HG03139 (cell line): ENCODE measurements at regions not wholly inside any gene's neighbourhood (a gene's known extent, or its start where the extent isn't known, plus 50 kb on each side); places are given as distances from the start of the nearest gene placed in this dataset.

Source experiments
- ATAC-seq: cut with Tn5 transposase; IDR thresholded peaks from one replicate; pipeline ENCODE4 v1.9.1; 2021; ENCODE audit not compliant: unreplicated experiment

GRCh38 chr3:194003114-194004057 is 132.6 kb upstream of the HES1 start:
- peak; percentile 67 for ATAC-seq

DNA sequence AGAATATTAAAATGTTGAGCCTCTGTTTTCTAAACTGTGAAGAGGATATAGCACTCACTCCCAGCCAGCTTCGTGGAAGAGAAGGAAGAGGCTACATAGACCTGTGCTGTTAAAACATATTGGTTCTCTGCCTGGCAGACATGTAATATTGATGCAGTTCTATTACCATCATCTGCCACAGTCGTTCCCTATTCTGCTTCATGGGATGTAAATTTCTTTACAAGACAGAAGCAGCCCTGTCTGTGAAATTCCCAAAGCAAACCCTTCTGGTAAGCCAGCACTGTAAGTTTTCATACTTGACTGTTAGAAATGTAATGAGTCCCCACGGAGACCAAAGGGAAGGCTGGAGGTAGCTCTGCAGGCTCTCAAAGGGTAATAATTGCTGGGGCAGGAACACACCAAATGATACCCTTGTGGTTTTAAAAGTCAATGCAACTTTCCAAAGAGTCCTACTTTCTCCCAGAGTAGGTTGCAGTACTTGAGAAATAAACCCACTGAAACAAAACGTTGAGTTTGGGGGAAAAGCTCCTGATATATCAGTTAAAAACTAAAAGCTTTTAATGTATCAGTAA is 129.9 kb upstream of the HES1 start:
- no peak for ATAC-seq

DNA sequence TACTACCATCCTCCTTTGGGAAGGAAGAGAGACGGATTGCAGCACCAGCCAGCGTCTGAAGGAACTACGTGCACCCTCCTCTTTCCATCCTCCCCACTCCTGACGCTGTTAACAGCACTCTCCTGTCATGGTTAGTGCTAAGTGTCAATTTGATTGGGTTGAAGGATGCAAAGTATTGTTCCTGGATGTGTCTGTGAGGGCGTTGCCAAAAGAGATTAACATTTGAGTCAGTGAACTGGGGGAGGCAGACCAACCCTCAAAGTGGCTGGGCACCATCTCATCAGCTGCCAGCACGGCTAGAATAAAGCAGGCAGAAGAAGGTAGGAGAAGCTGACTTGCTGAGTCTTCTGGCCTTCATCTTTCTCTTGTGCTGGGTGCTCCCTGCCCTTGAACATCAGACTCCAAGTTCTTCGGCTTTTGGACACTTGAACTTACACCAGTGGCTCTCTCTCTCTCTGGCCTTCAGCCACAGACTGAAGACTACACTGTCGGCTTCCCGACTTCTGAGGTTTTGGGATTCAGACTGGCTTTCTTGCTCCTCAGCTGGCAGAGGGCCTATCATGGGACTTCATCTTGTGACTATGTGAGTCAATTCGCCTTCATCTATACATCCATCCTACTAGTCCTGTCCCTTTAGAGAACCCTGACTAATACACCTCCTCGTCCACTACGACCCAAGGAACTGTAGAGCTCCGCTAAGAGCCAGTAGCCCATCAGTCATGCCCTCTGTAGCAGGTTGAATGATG is 128.2 kb upstream of the HES1 start:
- ATAC-seq, result no peak

DNA sequence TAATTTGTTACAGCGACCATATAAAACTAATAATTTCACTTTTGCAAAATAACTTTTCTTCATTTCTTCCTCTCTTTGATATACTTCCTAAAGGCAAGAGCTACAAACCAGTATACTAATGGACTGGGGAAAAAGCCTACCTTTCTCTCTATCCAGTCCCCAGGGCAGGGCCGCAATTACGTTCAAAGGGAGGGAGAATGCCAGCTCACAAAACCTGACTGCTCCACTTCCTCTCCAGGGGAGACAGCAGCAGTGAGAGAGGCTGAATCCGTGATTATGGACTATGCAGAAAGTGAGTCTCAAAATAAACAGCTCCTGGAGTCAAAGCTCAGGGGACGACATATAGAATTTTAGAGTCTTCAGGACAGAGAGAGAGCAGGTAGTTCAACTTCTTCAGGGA is 126.9 kb upstream of the HES1 start:
- no peak for ATAC-seq

DNA sequence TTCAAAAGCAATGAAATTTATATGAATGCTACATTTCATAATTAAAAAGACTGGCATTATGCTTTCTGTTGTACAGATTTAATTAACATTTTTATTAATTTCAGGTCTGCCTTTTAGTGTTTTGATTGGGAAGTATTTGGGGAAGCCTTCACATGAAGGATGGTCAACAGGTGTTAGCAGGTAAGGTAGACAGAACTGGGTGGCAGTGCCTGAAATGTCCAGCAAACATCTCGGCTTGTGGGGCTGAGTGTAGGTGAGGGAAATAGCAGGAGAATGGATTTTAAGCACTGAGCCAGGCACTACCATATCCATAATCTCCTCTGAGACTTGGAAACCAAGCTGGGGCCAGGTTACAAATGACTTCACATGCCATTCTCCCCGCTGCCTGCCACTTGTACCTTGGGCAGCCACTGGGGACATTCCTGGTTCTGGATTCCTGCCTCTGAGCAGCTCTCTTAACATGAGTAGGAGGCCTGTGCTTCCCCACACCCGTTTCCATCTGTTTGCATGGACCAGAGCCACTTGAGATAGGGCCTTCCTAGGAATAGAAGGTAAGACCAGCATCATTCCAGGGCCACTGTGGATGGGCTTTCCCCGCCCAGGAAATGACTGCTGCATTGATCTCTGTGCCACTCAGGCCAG is 125.9 kb upstream of the HES1 start:
- ATAC-seq, result no peak

DNA sequence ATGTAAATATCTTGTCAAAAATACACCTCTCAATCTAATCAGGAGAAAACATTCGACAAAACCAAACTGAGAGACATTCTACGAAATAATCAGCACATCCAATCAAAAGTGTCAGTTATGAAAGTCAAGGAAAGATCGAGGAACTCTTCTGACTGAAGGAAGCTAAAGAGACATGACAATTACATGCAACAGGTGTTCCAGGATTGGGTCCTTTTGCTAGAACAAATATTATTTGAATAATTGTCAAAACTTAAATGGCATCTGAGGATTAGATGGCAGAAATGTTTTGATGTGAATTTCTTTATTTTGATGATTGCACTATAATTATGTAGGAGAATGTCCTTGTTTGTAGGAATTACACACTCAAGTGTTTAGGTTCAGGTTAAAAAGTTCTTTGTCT is 124.1 kb upstream of the HES1 start:
- ATAC-seq, result no peak

DNA sequence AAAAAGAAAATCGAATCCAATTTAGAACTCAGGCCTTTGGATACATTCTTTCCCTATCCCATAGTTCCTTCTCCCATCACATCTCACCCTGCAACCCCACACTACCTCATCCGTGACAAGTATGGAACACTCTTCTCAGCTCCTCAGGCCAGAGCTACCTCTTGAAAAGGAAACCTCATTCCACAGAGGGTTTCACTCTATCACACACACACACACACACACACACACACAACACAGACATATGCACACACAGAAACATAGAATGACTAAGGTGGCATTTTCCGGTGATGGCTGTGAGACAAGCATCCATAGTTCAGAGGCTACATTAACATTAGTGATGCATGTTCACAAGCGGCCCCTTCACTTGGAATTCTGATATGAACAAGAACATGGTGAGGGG is 122.0 kb upstream of the HES1 start:
- no peak for ATAC-seq

DNA sequence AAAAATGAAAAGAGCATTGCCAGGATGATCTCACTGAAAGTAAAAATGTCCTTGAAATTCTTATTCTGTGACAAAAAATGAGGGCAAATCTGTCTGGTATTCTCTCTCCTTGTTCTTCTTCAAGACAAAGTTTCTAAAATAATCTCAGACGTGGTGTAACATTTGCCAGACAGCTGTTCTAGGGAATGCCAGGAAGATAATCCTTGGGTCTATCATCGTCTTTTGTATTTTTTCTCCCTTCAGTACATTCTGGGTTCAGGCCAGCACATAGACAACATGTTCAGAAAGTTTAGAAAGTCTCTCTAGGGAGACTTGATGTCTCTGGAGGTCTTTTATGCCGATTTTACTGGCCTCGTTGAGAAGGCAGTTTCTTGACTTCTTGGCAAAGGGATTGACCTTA is 121.2 kb upstream of the HES1 start:
- no peak for ATAC-seq

DNA sequence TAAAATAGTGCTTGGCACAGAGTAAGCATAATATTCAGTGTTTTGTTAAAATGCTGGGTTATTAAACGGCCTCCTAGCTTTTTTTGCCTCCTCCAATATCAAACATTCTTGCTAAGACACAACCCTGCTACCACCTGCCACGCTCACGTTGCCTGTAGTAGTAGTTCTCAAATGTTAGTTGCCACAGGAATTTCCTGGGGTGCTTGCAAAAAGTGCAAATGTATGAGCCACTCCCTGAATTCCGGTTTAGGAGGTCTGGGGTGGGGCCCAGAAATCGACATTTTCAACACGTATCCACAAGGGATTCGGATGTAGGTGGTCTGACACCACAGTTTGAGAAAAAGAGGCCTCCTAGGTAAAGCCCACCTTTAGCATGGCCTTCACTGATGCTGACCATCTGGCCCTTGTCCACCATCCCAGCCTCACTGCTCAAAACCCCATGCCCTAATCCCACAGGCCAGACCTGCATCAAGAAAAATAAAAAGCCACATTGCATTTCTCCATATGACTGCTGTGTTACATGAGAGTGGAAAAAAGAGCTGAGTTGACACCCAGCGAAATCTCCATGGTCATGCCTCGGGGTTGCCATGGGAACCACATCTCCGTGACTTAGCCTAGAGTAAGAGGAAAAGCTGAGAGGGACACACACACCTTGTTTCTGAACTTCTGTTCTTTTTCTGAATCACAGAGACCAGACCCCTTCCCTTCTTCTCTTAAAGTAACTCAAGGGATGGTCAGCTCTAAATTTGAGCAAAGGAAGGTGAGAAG is 116.4 kb upstream of the HES1 start:
- no peak for ATAC-seq

DNA sequence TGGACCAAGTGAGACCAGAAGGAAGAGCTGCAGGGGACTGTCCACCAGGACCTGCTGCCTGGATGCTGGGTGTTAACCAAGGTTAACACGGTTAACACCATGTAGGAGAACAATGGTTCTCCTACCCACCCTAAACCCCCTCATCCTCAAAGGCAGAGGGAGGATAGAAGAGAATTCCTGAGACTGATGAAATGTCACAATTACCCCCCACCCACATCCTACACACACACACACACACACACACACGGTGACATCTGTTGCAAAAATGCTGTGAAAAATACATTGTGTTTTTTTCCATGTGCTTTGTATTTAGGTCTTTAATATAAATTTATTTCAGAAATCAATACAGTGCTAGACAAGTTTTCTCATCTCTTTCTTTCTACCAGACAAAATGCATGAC is 113.9 kb upstream of the HES1 start:
- no peak for ATAC-seq

DNA sequence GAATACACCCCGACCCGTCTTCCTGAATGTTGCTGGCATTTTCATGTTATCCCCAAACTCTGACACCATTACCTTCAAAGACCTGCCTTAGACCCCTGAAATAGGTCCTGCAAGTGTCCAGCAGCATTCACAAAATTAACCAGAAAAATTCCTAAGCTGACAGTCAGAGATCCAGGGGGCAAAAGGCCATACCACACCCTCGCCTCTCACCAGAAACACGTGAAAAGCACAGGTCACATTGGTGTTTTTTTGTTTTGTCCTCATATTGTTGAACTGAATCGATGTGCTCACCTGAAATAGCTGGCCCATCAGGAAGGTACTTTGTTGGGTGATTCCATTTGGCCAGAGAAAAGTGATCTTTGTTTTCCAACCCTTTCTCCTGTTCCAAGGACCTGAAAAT is 113.1 kb upstream of the HES1 start:
- ATAC-seq, result no peak

- ATAC-seq, result no peak
These were observed 112.3 kb upstream of the HES1 start for GRCh38 chr3:194023501-194024280.

GRCh38 chr3:194025119-194025518 is 110.8 kb upstream of the HES1 start:
- ATAC-seq, result no peak

- ATAC-seq, result no peak
These were observed 110.0 kb upstream of the HES1 start for GRCh38 chr3:194025951-194026350.

GRCh38 chr3:194028434-194029004 is 107.4 kb upstream of the HES1 start:
- ATAC-seq, result no peak

GRCh38 chr3:194029846-194030245 is 106.1 kb upstream of the HES1 start:
- ATAC-seq, result no peak

DNA sequence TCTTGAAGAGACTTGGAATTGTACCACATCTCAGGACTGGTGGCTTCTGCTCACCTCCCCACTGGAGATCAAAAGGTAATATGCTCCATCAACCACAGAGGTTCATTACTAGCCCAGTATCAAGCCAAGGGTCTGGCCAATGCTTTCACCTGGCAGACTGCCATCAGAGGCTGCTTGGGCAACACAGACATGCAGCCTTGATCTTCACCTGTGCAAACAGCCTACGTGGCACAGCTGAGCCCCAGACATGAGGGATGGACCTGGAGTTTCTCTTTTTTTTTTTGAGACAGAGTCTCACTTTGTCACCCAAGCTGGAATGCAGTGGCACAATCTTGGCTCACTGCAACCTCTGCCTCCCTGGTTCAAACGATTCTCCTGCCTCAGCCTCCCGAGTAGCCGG is 105.6 kb upstream of the HES1 start:
- no peak for ATAC-seq

GRCh38 chr3:194031349-194031748 is 104.6 kb upstream of the HES1 start:
- no peak for ATAC-seq

GRCh38 chr3:194031867-194032635 is 103.9 kb upstream of the HES1 start:
- ATAC-seq, result no peak
